IMR-90 (cell line): ENCODE measurements at regions not wholly inside any gene's neighbourhood (a gene's known extent, or its start where the extent isn't known, plus 50 kb on each side); places are given as distances from the start of the nearest gene placed in this dataset.

ENCODE experiments used
- ATAC-seq: fragments of 200-7000 bp; cut with Tn5 transposase; 2 replicates; pipeline ENCODE4 v1.9.1; 2020; ENCODE audit warnings: low read depth, mild to moderate bottlenecking, moderate library complexity
- BruUV-seq: library from RNA; stranded (reverse); fragments of 400-500 nt; replicated peaks from 2 replicates; lab custom pipeline; 2021; lab: Mats Ljungman, UMichigan
- CTCF ChIA-PET: fragments of 300-600 bp; formaldehyde crosslinking; extraction: SDS; loops from one replicate; lab custom pipeline; 2021; ENCODE audit warnings: antibody characterized with exemption; lab: Yijun Ruan, JAX
- POLR2A ChIA-PET: fragments of 300-600 bp; sonication (Branson Sonifier 250); formaldehyde crosslinking; loops from one replicate; lab custom pipeline; 2022; ENCODE audit warnings: antibody characterized with exemption; ENCODE audit not compliant: unreplicated experiment; lab: Charles Lee
- DNase-seq: peaks from one replicate; pipeline ENCODE4 v3.0.0; 2013
- H2AFZ ChIP-seq: replicated peaks from 2 replicates; pipeline ENCODE3; 2013; ENCODE audit warnings: low read length, mild to moderate bottlenecking; ENCODE audit not compliant: poor library complexity
- H2AK5ac ChIP-seq: 2 replicates; pipeline ENCODE4 v1.6.1; 2013; ENCODE audit warnings: low read depth, low read length, inconsistent platforms
- H2AK9ac ChIP-seq: replicated peaks from 2 replicates; pipeline ENCODE3; 2013; ENCODE audit warnings: mild to moderate bottlenecking, low read depth, low read length, moderate library complexity; ENCODE audit not compliant: poor library complexity
- H2BK120ac ChIP-seq: 2 replicates; pipeline ENCODE4 v1.6.1; 2013; ENCODE audit warnings: low read depth, low read length, inconsistent platforms
- H2BK15ac ChIP-seq: 3 replicates; pipeline ENCODE4 v1.6.1; 2013; ENCODE audit warnings: low read depth, low read length, inconsistent platforms
- H2BK20ac ChIP-seq: 2 replicates; pipeline ENCODE4 v1.6.1; 2013; ENCODE audit warnings: low read depth, mild to moderate bottlenecking, inconsistent platforms, low read length, moderate library complexity
- H2BK5ac ChIP-seq: 2 replicates; pipeline ENCODE4 v1.6.1; 2013; ENCODE audit warnings: mild to moderate bottlenecking, low read depth, low read length, inconsistent platforms; ENCODE audit not compliant: poor library complexity, severe bottlenecking
- H3K14ac ChIP-seq: replicated peaks from 2 replicates; pipeline ENCODE4 v1.6.1; 2013; ENCODE audit warnings: low read depth, low read length, inconsistent platforms
- H3K18ac ChIP-seq: 2 replicates; pipeline ENCODE4 v1.6.1; 2013; ENCODE audit warnings: low read depth, low read length, control low read depth
- H3K23ac ChIP-seq: 2 replicates; pipeline ENCODE4 v1.6.1; 2013; ENCODE audit warnings: low read depth, low read length, inconsistent platforms
- H3K27ac ChIP-seq: 2 replicates; pipeline ENCODE4 v1.5.1; 2013; ENCODE audit warnings: mild to moderate bottlenecking, control low read depth, low read length; ENCODE audit not compliant: insufficient read depth
- H3K27me3 ChIP-seq: 2 replicates; pipeline ENCODE4 v1.6.1; 2013; ENCODE audit warnings: low read length; ENCODE audit not compliant: control insufficient read depth, insufficient read depth
- H3K36me3 ChIP-seq: 2 replicates; pipeline ENCODE4 v1.6.1; 2013; ENCODE audit warnings: low read length, mixed read lengths; ENCODE audit not compliant: control insufficient read depth, insufficient read depth
- H3K4ac ChIP-seq: 2 replicates; pipeline ENCODE4 v1.6.1; 2013; ENCODE audit warnings: low read depth, low read length, inconsistent platforms
- H3K4me1 ChIP-seq: 2 replicates; pipeline ENCODE4 v1.6.1; 2013; ENCODE audit warnings: low read length, mixed read lengths; ENCODE audit not compliant: control insufficient read depth, insufficient read depth
- H3K4me2 ChIP-seq: 2 replicates; pipeline ENCODE4 v1.6.1; 2013; ENCODE audit warnings: low read depth, mild to moderate bottlenecking, control low read depth, low read length, moderate library complexity
- H3K4me3 ChIP-seq: 2 replicates; pipeline ENCODE4 v1.5.1; 2013; ENCODE audit warnings: low read depth, mild to moderate bottlenecking, control low read depth, low read length, moderate library complexity; ENCODE audit not compliant: insufficient read depth
- H3K56ac ChIP-seq: 2 replicates; pipeline ENCODE4 v1.6.1; 2013; ENCODE audit warnings: low read length, inconsistent platforms; ENCODE audit not compliant: insufficient read depth; ENCODE audit errors: extremely low read depth
- H3K79me1 ChIP-seq, 2 experiments: 2 replicates each; pipeline ENCODE4 v1.6.1; 2013; ENCODE audit warnings: low read length in 2 of 2, inconsistent platforms in 1 of 2, low read depth in 1 of 2
- H3K9ac ChIP-seq: 2 replicates; pipeline ENCODE4 v1.6.1; 2013; ENCODE audit warnings: low read depth, low read length, control low read depth
- H3K9me1 ChIP-seq: 2 replicates; pipeline ENCODE4 v1.6.1; 2013; ENCODE audit warnings: low read length, inconsistent platforms; ENCODE audit not compliant: insufficient read depth
- H3K9me3 ChIP-seq: 2 replicates; pipeline ENCODE4 v1.6.1; 2013; ENCODE audit warnings: low read length; ENCODE audit not compliant: control insufficient read depth, insufficient read depth
- H4K20me1 ChIP-seq: 2 replicates; pipeline ENCODE4 v1.6.1; 2013; ENCODE audit warnings: low read length, inconsistent platforms; ENCODE audit not compliant: insufficient read depth
- H4K5ac ChIP-seq: 2 replicates; pipeline ENCODE4 v1.6.1; 2013; ENCODE audit warnings: mild to moderate bottlenecking, low read depth, low read length, control low read depth
- H4K8ac ChIP-seq, 2 experiments: 2 replicates each; pipeline ENCODE4 v1.6.1; 2013; ENCODE audit warnings: low read depth in 2 of 2, low read length in 2 of 2, control low read depth in 1 of 2, inconsistent platforms in 1 of 2
- H4K91ac ChIP-seq: 2 replicates; pipeline ENCODE4 v1.6.1; 2013; ENCODE audit warnings: low read depth, low read length, inconsistent platforms; ENCODE audit not compliant: insufficient read depth
- POLR2A ChIP-seq: IDR thresholded peaks from 2 replicates; pipeline ENCODE4 v1.6.1; 2012; ENCODE audit warnings: mild to moderate bottlenecking, low read depth, low read length
- WGBS, 2 experiments: methylation state at CpG; one replicate each; pipeline versions ENCODE4 v1.1.5 to v1.1.7; 2013; ENCODE audit warnings: missing lambda C conversion rate in 2 of 2; ENCODE audit not compliant: insufficient read length in 1 of 2; ENCODE audit errors: extremely low coverage in 2 of 2; 5-methylcytosine and 5-hydroxymethylcytosine counted together
- dilution Hi-C: fragments of 300-500 bp; cut with HindIII; formaldehyde crosslinking; loops from one replicate; pipeline ENCODE4 v1.14.3; 2018; ENCODE audit warnings: low sequenced_read_pairs; ENCODE audit not compliant: unreplicated experiment
- in situ Hi-C: fragments of 300-500 bp; cut with MboI; formaldehyde crosslinking; loops from 3 replicates; pipeline ENCODE4 v1.14.3; 2019; ENCODE audit warnings: low sequenced_read_pairs, inconsistent platforms, mixed read lengths
- intact Hi-C: fragments of 100-400 bp; cut with micrococcal nuclease; formaldehyde crosslinking; loops from 2 replicates; pipeline ENCODE4 v1.10.0; 2022

GRCh38 chr20:37622728-37623127, 71.1 kb upstream of the CTNNBL1 start:
- no peak overlapping the region for H3K23ac ChIP-seq
- no peak for TF ChIP-seq POLR2A
- H2BK20ac ChIP-seq: no peak overlapping the region
- ChIA-PET POLR2A (no interaction called here), CTCF (no interaction called here)
- no peak overlapping the region for H3K9ac ChIP-seq
- no peak overlapping the region for H4K91ac ChIP-seq
- H3K9me3 ChIP-seq: no peaks in the 10 kb centered on the region
- H3K27me3 ChIP-seq: peaks cover 22% of the 10 kb centered on the region
- no peak overlapping the region for H3K4me2 ChIP-seq
- no peak overlapping the region for H3K4me3 ChIP-seq
- intact Hi-C loops (no loop called here), in situ Hi-C loops (no loop called here), dilution Hi-C loops (no loop called here)
- H2AK9ac ChIP-seq: peak overlapping the region; percentile 28
- no peak overlapping the region for H3K14ac ChIP-seq
- H3K79me1 ChIP-seq: no peaks in the 10 kb centered on the region
- no peak overlapping the region for H4K5ac ChIP-seq
- H4K8ac ChIP-seq: no peak overlapping the region
- no peak overlapping the region for H2BK15ac ChIP-seq
- no peak overlapping the region for H3K4ac ChIP-seq
- H3K56ac ChIP-seq: no peak overlapping the region
- no peak overlapping the region for H3K18ac ChIP-seq
- no TSS peak for BruUV-seq
- H4K20me1 ChIP-seq: no peaks in the 10 kb centered on the region
- no peak overlapping the region for H2BK5ac ChIP-seq
- H3K36me3 ChIP-seq: no peaks in the 10 kb centered on the region
- no peaks in the 10 kb centered on the region for H3K4me1 ChIP-seq
- no peak overlapping the region for H2AK5ac ChIP-seq
- H2AFZ ChIP-seq: no peak overlapping the region
- H3K27ac ChIP-seq: no peak overlapping the region
- WGBS, 2 experiments: no CpG with 5 or more reads among the region's 5 CpGs
- H2BK120ac ChIP-seq: no peak overlapping the region
- ATAC-seq (no peak), DNase-seq (no peak)
- H3K9me1 ChIP-seq: no peaks in the 10 kb centered on the region
